Right ventricle myocardium inferior (tissue), 1 donor: ENCODE measurements at regions not wholly inside any gene's neighbourhood (a gene's known extent, or its start where the extent isn't known, plus 50 kb on each side); places are given as distances from the start of the nearest gene placed in this dataset.
"Not testable (repeated sequence)": the region's sequence is repeated elsewhere in the genome, so short reads cannot be mapped to it uniquely, and the experiment has no call there.

Experiments
- ATAC-seq: fragments of 200-7000 bp; cut with Tn5 transposase; one replicate; pipeline ENCODE4 v1.9.1; 2020; ENCODE audit warnings: mild to moderate bottlenecking, moderate library complexity
- DNase-seq: peaks from one replicate; pipeline ENCODE4 v3.0.0; 2021; ENCODE audit errors: missing footprints
- intact Hi-C: fragments of 100-400 bp; cut with DNase I; formaldehyde crosslinking; loops from one replicate; pipeline ENCODE4 v1.11.0; 2022
- donor health status: DM: no; HTN: yes; CAD: no; lungs with severe emphysema.

DNA sequence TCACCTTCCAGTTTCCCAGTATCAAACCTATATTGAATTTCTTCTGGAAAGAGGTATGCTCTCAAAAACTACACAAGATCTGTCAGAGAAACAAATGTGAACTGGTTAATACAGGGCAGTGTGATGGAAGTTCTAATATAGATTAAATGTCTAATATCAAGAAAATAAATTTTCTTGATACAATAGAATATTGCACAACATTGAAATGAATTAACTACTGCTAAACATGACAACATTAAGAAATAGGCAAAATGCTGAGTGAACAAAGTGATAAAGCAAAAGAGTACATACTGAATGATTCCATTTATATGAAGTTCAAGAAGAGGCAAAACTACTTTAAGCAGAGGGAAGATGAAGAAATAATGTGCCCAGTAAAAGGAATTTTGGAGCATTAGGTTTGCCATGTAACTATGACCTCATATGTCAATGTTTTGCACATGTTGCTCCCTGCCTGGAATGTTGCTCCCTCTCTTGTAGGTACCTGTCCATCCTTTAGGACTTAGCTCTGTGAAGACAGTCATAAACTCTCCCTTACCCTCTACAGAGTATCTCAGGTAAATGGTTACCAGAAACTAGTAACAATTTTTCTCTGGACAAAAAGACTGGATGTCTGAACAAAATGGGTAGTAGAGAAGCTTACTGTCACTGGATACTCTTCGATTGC is 339.0 kb downstream of the RAD51AP2 start:
- ATAC-seq: no peak
- intact Hi-C loops: no loop called here
- DNase-seq: no peak

DNA sequence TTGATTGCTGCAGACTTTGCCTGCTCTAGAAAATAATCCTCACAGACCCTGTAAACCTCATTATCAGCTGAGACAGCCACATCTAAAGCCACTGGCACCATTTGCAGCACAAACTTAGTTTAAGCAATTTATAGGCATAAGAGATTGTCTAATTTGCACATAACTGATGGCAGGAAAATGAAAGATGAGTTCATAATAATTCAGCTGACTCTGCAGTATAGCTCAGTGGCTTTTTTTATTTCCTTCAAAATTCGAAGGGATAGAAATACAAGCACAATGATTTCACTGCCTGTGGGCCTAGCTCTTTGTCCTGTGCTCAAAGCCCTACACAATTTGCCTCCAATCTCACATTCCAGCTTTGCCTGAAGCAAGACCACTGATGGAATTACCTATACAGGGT is 341.2 kb downstream of the RAD51AP2 start:
- DNase-seq: no peak
- intact Hi-C loops: no loop called here
- ATAC-seq: no peak

DNA sequence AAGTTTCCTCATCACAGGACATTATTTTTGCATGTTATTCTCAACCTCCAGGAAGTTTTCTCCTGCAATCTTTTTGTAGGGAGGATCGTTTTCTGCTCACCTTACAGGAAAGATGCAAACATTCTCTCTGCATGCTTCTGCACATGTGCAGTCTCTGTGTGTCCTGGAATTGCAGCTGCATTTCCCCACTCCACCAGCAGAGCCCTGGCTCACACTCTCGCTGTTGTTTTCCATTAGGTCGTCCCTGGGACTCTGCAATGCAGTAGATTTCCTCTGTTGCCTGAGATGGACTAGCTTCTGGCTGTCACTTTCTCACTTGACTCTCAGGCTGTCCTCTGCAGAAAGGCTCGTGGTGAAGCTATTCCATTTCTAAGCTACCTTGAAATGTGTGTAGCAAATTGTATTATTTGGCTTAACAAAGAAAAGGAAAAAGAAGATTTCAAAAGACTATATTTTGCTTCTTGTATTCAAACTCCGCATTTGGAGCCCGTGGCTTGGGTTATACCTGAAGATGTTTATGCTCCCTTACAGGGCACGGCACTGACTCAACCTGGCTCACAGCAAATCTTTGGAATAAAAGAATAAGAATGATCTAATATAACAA is 346.7 kb downstream of the RAD51AP2 start:
- ATAC-seq (peak; percentile 74), DNase-seq (no peak)
- intact Hi-C loops: no loop called here

DNA sequence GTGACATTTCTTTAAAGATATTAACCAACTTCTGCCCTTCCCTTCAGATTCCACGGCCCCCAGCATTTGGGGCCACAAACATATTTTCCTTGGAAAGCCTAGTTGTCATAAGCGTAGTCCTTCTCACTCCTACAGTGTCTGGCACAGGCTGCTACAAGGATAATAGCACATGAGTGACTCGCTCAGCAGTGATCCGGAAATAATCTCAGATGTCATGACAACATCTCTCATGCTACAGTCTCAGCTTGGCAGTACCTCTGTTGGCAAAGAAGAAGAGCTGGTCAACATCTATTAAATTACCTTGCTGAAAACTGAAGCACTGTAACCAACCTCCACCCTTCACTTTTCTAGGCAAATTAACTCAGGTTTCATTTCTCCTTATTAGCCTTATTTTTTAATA is 351.7 kb downstream of the RAD51AP2 start:
- ATAC-seq (no peak), DNase-seq (no peak)
- intact Hi-C loops: no loop called here

DNA sequence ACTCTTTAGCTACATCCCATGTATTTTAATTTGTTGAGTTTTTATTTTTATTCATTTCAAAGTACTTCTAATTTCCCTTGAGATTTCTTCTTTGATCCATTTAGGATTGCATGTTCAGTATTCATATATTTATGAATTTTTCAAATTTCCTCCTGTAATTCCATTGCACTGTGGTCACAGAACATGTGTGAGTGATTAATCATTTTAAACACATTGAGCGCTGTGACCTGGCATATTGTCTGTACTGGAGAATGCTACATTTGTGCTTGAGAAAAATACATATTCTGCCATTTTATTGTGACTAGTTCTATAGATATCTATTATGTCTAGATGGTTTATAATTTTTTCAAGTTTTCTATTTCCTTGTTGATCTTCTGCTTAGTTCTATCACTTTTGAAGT is 353.7 kb downstream of the RAD51AP2 start:
- DNase-seq (no peak), ATAC-seq (no peak)
- intact Hi-C loops: no loop called here

DNA sequence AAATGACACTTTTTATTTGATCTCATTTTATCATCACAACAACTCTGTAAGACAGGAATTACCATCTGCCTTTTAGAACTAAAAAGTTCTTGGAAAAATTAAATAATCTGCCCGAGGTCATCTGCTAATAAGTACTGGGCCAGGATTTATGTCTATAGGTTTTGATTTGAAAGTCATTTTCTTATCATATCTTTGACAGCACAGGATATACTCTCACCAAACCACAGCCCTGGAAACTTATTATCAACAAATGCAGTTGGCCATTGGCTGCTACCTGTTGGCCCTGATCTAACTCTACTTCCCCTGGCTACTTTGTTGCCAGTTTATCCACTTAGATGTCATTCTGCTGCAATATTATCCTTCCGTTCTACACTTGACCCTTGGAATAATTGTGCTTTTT is 354.6 kb downstream of the RAD51AP2 start:
- intact Hi-C loops: no loop called here
- ATAC-seq: no peak

DNA sequence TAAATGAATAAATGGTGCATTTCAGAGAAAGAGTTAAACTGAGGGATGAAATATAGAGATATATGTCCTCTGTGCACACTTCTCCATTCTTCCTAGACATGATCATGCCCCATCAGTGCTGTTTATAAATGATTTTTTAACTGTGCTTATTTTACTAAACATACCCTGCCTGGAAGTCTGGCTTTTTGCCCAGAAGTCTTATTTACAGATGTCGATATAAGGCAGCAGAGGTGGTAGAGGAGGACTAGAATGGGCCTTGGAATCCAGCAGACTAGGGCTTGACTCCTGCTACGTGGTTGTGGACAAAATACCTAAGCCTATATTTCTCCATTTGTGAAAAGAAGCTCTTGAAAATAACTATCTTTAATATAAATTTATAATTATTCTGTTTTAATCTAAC is 355.5 kb downstream of the RAD51AP2 start:
- ATAC-seq (no peak), DNase-seq (no peak)
- intact Hi-C loops: no loop called here

More for the DNA sequence above, 354.6 kb downstream of the RAD51AP2 start:
- DNase-seq: no peak

DNA sequence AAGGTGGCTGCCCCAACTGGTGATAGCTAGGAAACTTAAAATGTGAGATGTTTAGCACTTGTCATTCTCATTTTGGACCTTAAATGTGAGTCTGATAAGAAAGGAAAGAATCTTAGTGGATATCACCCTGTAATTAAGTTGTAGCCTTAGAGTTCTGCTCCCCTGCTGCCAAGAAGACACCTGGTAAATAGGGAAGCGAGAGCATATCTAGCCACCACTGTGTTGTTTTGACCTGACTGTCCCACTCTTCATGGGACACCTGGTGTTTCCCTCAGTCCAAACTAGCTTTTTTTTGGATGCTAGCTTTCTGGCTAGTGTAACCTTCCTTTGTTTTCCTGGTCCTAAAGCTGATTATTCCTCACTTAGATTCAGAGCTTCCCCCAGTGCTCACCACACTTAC is 357.6 kb downstream of the RAD51AP2 start:
- intact Hi-C loops: no loop called here
- DNase-seq: no peak

DNA sequence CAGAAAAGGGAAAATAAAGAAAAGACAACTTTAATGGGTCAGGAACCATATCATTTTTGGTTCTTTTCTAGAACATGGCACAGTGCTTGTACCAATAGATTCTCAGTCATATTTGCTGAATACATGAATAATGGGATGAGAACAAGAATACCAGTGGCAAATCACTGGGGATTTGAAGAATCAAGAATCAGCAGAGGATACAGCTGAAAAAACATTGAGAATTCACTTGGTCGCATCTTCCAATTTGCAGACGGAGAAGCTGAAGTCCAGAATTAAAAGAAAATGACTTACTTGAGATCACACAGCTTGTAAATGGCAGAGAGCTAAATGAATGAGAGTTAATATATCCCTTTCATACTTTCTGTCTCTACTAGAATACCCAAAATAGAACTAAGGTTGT is 362.2 kb downstream of the RAD51AP2 start:
- ATAC-seq (no peak), DNase-seq (no peak)
- intact Hi-C loops: no loop called here

More for the DNA sequence above, 357.6 kb downstream of the RAD51AP2 start:
- ATAC-seq: no peak

DNA sequence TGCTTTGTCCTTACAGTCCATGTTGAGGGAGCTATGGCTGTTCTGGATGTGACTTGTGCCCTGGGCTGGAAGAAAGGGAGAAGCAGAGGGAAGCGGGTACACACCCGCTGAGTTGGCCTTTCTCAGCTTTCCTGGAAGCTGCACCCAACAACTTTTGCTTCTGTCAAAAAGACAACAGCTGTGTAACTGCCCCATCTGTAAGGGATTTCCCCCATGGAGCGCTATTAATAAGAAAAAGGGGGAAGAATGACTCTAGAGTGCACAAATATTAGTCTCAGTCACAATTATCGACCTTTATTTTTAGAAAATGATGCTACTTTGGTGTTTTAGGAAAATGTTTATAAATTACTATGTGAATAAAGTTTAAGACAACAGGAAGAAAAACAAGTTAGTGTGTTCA is 368.3 kb downstream of the RAD51AP2 start:
- DNase-seq: no peak
- no peak for ATAC-seq
- intact Hi-C loops: no loop called here

DNA sequence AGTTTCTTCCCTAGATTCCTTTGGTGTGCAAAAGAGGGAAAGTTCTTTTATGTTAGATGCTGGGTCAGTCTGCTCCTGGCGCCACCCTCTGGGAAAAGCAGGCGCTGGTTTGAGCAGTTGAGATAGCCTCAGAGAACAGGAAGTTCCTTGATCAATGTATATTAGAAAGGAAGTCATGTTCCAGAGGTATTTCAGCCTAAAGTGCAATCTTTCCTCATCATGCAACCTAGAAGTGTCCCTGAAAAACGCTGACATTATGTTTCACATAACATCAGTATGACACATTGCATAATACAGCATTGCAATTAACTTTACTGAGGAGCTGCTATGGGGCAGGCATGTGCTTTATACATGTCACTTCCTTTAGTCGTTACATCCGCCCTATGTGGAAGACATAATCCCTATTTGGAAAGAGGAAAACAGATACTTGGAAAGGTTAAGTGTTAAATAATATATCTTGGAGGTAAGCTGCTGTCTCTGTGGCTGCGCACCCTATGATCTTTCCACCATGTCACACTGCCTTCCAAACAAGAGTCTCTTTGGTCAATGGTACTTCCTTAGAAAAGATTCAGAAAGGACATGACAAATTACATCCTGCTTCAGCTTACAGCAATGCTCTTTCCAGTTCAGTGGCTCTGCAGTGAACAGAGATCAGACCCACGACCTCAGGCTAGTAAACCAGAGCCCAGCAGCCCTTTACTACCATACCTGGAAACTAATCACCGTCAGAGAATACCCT is 369.7 kb downstream of the RAD51AP2 start:
- intact Hi-C loops: no loop called here
- no peak for ATAC-seq
- peak; percentile 50 for DNase-seq

DNA sequence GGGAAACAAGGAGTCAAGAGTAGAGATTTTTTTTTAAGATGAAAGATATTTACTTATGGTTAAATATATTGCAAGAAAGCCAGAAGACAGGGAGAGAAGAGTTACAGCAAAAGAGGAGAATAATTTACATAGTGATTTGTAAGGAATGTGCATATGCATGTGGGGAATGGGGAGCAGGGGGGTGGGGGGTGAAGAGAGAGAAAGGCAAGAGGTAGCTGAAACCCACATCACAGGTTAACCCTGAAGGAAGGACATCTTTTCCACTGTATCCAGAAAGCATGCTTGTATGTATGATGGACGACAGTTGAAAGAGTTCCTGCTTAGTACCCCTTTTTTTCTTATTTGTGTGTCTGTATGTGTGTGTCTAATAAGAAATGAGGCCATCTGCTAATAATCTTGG is 371.9 kb downstream of the RAD51AP2 start:
- intact Hi-C loops: no loop called here
- ATAC-seq: no peak
- DNase-seq: no peak

DNA sequence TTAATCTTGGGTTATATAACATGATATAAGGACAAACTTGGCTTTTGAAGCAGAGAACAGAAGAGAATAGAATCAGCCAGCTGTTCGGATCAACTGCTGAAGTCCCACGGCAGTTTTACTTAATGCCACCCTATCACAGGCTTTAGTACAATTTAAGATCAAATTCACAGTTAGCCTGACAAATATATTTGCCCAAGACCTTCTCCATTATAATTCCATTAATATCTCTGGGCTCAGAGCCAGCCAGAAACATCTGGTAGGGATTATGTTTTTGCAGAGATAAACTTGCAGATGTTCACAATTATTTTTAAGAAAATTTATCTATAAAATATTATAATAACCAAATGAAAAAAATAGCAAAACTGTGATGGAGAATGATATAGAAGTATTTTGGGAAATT is 381.4 kb downstream of the RAD51AP2 start:
- intact Hi-C loops: no loop called here
- DNase-seq: no peak

DNA sequence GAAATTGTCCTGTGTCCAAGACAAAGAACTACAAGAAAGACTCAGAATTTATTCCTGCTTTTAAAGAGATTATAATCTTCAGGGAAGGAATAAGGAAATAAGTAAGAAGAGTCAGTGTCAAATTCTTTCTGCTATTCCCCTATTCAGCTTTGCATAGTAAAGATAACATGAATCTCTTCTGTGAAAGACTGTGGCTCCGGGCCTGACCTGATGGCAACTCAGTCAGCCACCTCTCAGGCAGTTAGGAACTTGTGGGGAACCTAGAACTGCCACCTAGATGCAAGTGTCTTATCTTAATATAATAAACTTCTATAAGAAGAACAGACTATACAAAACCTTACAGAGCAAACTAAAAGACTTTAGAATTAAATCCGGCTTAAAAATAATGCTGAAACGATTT is 382.0 kb downstream of the RAD51AP2 start:
- DNase-seq (no peak), ATAC-seq (no peak)
- intact Hi-C loops: no loop called here

More for the DNA sequence above, 381.4 kb downstream of the RAD51AP2 start:
- ATAC-seq: no peak

DNA sequence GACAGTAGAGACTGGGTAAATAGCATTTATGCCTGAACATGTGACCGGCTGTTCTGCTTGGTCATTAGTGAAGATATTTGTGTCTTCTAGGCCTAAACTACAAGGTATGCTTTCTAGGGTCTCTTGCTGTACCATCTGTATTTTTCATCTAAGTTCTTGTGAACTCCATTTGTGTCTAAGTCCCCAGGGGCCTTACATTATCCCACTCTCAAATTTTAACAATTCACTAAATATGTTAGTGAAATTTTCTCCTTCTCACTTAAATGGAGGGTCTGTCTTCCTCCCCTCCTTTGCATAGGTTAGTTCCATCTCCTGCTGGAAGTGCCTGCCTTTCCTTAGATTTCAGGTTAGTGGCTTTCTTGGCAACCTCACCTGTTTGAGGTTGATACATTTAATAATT is 382.6 kb downstream of the RAD51AP2 start:
- no peak for ATAC-seq
- DNase-seq: no peak
- intact Hi-C loops: no loop called here

DNA sequence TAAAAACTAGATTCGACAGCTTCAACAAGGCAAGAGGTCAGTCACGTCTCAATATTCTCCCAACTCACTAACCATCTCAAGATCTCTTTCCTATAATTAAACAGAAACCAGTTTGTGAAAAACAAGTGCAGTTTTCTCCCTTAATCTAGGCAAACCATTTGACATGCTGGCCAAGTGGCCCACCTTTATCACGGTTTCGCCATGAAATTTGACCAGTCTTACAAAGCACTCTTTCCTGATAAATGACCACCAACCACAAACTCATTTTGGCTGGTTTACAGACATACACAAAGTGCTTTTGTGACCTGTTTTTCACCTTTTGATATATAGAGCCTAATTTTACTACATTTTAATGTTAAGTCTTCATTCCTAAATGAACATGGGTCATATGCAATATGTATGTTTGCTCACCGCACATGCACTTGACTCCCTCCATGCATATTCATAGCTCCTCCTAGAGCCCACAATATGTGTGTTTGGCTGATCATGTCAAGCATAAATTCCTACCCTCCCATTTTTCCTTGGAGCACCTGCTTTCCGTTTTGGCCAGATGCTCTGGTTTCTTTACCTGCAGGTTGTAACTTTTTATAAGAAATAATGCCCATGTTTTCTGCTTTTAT is 385.1 kb downstream of the RAD51AP2 start:
- DNase-seq (no peak), ATAC-seq (no peak)
- intact Hi-C loops: no loop called here

DNA sequence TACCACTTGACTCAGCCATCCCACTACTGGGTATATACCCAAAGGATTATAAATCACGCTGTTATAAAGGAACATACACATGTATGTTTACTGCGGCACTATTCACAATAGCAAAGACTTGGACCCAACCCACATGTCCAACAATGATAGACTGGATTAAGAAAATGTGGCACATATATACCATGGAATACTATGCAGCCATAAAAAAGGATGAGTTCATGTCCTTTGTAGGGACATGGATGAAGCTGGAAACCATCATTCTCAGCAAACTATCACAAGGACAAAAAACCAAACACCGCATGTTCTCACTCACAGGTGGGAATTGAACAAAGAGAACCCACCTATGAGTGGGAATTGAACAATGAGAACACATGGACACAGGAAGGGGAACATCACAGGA is 387.6 kb downstream of the RAD51AP2 start:
- DNase-seq, intact Hi-C loops, ATAC-seq: not testable (repeated sequence)

DNA sequence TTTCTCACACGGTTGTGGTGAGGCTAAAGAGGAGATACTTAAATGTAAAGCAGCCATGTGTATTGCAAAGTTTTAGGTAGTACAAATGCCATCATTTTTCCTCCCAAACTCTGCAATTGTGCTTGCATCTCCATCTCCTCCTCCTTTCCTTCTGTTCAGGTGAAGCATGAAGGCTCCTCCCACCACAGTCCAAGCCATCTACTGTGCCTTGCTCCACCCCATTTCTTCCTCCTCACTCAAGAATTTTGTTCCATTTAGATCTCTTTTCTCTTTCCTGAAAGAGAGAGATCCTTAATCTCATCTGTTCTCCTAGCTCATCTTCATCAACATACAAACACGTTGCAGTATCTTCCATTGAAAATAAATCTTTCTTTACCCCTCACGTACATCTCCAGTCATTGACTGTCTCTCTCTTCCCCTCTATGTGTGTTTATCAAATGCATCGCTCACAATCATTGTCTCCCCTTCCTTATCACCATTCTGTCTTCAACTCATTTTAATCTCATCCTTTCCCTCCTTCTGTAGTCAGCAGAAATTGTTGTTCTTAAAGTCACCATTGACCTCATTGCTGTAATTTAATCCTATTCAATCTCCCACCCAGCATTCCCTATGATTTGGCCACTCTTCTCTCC is 392.1 kb downstream of the RAD51AP2 start:
- ATAC-seq (no peak), DNase-seq (no peak)
- intact Hi-C loops: no loop called here

DNA sequence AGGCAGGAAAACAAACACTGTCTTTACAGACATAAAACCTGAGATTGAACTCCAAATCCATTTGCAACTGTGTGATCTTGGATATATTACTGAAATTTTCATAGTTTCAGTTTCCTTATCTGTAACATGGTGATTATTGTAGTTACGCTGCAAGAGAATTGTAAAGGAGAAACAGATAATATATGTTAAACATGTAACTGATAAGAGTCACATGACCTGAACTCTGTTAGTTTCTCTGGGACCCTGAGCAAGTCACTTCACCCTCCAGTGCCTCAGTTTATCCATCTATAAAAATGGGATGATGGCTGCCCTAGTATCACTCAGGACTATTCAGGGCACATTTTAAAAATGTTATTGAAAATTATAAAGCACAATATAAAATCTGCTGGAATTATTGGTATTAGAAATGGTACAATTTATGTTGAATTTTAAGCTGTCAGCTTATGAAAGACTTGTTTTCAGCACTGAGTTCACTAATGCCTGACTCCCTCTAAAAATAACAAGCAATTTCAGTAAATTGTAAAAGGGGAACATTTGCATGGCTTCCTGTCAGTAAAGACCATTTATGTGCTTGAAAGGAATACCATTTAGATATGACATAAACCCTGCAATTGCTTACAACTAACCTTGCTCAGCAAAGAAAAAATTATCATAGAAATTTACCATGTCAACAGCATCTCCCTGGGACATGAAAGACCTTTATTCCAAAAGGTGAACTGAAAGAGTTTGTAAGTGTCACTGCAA is 393.5 kb downstream of the RAD51AP2 start:
- DNase-seq (no peak), ATAC-seq (no peak)
- intact Hi-C loops: no loop called here
